ENCODE measurements at regions not wholly inside any gene's neighbourhood (a gene's known extent, or its start where the extent isn't known, plus 50 kb on each side); places are given as distances from the start of the nearest gene placed in this dataset.

DNA sequence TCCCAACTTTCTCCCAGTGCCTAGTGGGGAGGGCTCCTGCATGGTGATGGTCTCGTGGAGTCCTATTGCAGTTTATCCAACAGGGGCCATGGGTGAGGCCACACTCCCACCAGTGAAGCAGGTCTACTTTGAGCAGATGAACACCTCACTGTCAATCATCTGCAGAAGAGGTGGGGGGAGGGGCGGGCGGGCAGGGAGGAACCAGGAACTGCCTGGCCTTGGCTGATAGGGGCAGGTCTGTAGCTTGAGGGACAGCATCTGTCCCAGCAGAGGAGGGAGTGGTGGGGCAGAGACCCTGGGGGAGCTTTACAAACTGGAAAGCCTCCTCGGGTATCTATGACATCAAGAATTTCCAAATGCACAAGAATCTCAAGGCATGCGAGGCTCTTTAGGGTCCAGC is 58.7 kb upstream of the ZNF423 start:
- no peak overlapping the region for H3K4me2 ChIP-seq (ENCODE audit: insufficient read depth, insufficient read length, low read length)
- H3K79me2 ChIP-seq (ENCODE audit: insufficient read depth, low read length): no peaks in the 10 kb centered on the region
- H4K20me1 ChIP-seq (ENCODE audit: control insufficient read depth, insufficient read depth, insufficient read length): no peaks in the 10 kb centered on the region
- no peak overlapping the region for H2AK5ac ChIP-seq (ENCODE audit: insufficient read length, low read length)
- H2BK15ac ChIP-seq (ENCODE audit: low read depth, low read length): no peak overlapping the region
- H3K4ac ChIP-seq (ENCODE audit: low read depth, low read length): no peak overlapping the region
- H4K8ac ChIP-seq (replicated peaks; ENCODE audit: insufficient read length, low read depth, low read length): no peak overlapping the region
- no CpG with 5 or more reads among the region's 5 CpGs for WGBS (ENCODE audit: extremely low coverage, insufficient read length, low lambda C conversion rate)
- DNase-seq: no peak
- no peak overlapping the region for H2BK5ac ChIP-seq (ENCODE audit: insufficient read length, low read length)
- no peaks in the 10 kb centered on the region for H3K27me3 ChIP-seq (ENCODE audit: insufficient read depth, low read length)
- H2BK20ac ChIP-seq (ENCODE audit: low read depth, low read length, poor library complexity, severe bottlenecking): no peak overlapping the region
- Mint-ChIP-seq H3K4me3 (no peak overlapping the region), H3K27ac (no peak overlapping the region), H3K27me3 (ENCODE audit: low read depth) (peaks cover 13% of the 10 kb centered on the region), H3K36me3 (ENCODE audit: insufficient read depth in 1 of 3, low read depth in 3 of 3) (no peaks in the 10 kb centered on the region), H3K9me3 (peaks cover 0 to 4% of the 10 kb centered on the region in 2 experiments; a peak in 1 of 5 replicates), H3K4me1 (peaks cover 11% of the 10 kb centered on the region in 2 experiments)
- no peak overlapping the region for H3K23ac ChIP-seq (ENCODE audit: insufficient read length, low read depth, low read length)
- H3K79me1 ChIP-seq (ENCODE audit: insufficient read depth, low read depth, low read length, poor library complexity, severe bottlenecking): no peaks in the 10 kb centered on the region
- no peaks in the 10 kb centered on the region for H3K23me2 ChIP-seq (ENCODE audit: insufficient read length, low read depth, low read length, poor library complexity, severe bottlenecking)
- no peak overlapping the region for H3T11ph ChIP-seq (ENCODE audit: low read length)
- TF ChIP-seq, protein P1, sequence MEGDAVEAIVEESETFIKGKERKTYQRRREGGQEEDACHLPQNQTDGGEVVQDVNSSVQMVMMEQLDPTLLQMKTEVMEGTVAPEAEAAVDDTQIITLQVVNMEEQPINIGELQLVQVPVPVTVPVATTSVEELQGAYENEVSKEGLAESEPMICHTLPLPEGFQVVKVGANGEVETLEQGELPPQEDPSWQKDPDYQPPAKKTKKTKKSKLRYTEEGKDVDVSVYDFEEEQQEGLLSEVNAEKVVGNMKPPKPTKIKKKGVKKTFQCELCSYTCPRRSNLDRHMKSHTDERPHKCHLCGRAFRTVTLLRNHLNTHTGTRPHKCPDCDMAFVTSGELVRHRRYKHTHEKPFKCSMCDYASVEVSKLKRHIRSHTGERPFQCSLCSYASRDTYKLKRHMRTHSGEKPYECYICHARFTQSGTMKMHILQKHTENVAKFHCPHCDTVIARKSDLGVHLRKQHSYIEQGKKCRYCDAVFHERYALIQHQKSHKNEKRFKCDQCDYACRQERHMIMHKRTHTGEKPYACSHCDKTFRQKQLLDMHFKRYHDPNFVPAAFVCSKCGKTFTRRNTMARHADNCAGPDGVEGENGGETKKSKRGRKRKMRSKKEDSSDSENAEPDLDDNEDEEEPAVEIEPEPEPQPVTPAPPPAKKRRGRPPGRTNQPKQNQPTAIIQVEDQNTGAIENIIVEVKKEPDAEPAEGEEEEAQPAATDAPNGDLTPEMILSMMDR (conservative IDR thresholded peaks at IDR 0.05): no peak
- H3K56ac ChIP-seq (ENCODE audit: insufficient read length, low read depth, low read length): no peak overlapping the region
- no peak overlapping the region for H3K14ac ChIP-seq (ENCODE audit: insufficient read depth, low read length)
- no peak overlapping the region for H3K9ac ChIP-seq (ENCODE audit: extremely low read depth, insufficient read length, low read length)
- H3K4me1 ChIP-seq (ENCODE audit: insufficient read depth, low read length): no peaks in the 10 kb centered on the region
- no peaks in the 10 kb centered on the region for H3K9me3 ChIP-seq (ENCODE audit: control insufficient read depth, low read depth, low read length)
- no peak overlapping the region for H4K5ac ChIP-seq (ENCODE audit: insufficient read length, low read depth, low read length)
- H2BK12ac ChIP-seq (ENCODE audit: insufficient read length, low read depth, low read length): no peak overlapping the region
- no peak overlapping the region for H4K91ac ChIP-seq (ENCODE audit: insufficient read length, low read depth, low read length)
- H2BK120ac ChIP-seq (ENCODE audit: low read depth, low read length, poor library complexity, severe bottlenecking): no peak overlapping the region
- H3K18ac ChIP-seq (ENCODE audit: insufficient read length, low read depth, low read length): no peak overlapping the region
- H3K27ac ChIP-seq (ENCODE audit: insufficient read length, low read depth, low read length): no peak overlapping the region
- H2AFZ ChIP-seq (ENCODE audit: low read length): no peak overlapping the region

Measured in H9 (cell line).